Fibroblast of lung (primary cell): ENCODE measurements at regions not wholly inside any gene's neighbourhood (a gene's known extent, or its start where the extent isn't known, plus 50 kb on each side); places are given as distances from the start of the nearest gene placed in this dataset.

Experiments used
- CTCF ChIP-seq, 2 donors: IDR thresholded peaks in 1 of 2; conservative IDR thresholded peaks in 1 of 2; 1 replicate in 1 of 2; 2 replicates in 1 of 2; pipeline ENCODE4 v1.5.1; 2011 to 2012; ENCODE audit warnings: low read length in 2 of 2, control low read depth in 1 of 2, inconsistent platforms in 1 of 2, low read depth in 1 of 2, mild to moderate bottlenecking in 1 of 2
- EZH2 ChIP-seq: IDR thresholded peaks from 2 replicates; pipeline ENCODE4 v1.5.1; 2012; ENCODE audit warnings: low read length, control low read depth, mild to moderate bottlenecking; ENCODE audit errors: missing control alignments

- TF ChIP-seq CTCF (conservative IDR thresholded peaks at IDR 0.05 in 1 of 2, IDR thresholded peaks at IDR 0.05 in 1 of 2; ENCODE audit: low read depth in 1 of 2, low read length in 2 of 2) (no peak), EZH2 (no peak)
These were observed 309.3 kb upstream of the E2F7 start for GRCh38 chr12:77374673-77375072.
